ENCODE measurements at regions not wholly inside any gene's neighbourhood (a gene's known extent, or its start where the extent isn't known, plus 50 kb on each side); places are given as distances from the start of the nearest gene placed in this dataset.
A peak's percentile ranks its signal among the peaks of the same experiment; 100 is the strongest.
"Not testable (repeated sequence)": the region's sequence is repeated elsewhere in the genome, so short reads cannot be mapped to it uniquely, and the experiment has no call there.

- not testable (repeated sequence) for DNase-seq
Observed at GRCh38 chr2:38482710-38483109, 105.6 kb upstream of the ATL2 start.

GRCh38 chr2:38480617-38481016 lies 103.5 kb upstream of the ATL2 start:
- no peak for DNase-seq

GRCh38 chr2:38477006-38477405 lies 99.9 kb upstream of the ATL2 start:
- DNase-seq: no peak

GRCh38 chr2:38475567-38475881 lies 98.5 kb upstream of the ATL2 start:
- DNase-seq: no peak

GRCh38 chr2:38474715-38475566 lies 97.9 kb upstream of the ATL2 start:
- DNase-seq: no peak

GRCh38 chr2:38474021-38474456 lies 97.0 kb upstream of the ATL2 start:
- DNase-seq: no peak

- DNase-seq: no peak
Observed at GRCh38 chr2:38473333-38474005, 96.4 kb upstream of the ATL2 start.

GRCh38 chr2:38470115-38470514 lies 93.0 kb upstream of the ATL2 start:
- no peak for DNase-seq

- no peak for DNase-seq
Observed at GRCh38 chr2:38467768-38468455, 90.8 kb upstream of the ATL2 start.

GRCh38 chr2:38466876-38467767 lies 90.0 kb upstream of the ATL2 start:
- DNase-seq: no peak

- no peak for DNase-seq
Observed at GRCh38 chr2:38466409-38466808, 89.3 kb upstream of the ATL2 start.

- peak; percentile 57 for DNase-seq
Observed at GRCh38 chr2:38465789-38466127, 88.7 kb upstream of the ATL2 start.

GRCh38 chr2:38464971-38465788 lies 88.1 kb upstream of the ATL2 start:
- DNase-seq: no peak

- DNase-seq: no peak
Observed at GRCh38 chr2:38463752-38464151, 86.7 kb upstream of the ATL2 start.

- no peak for DNase-seq
Observed at GRCh38 chr2:38462121-38462661, 85.1 kb upstream of the ATL2 start.

- DNase-seq: no peak
Observed at GRCh38 chr2:38461470-38461869, 84.4 kb upstream of the ATL2 start.

- DNase-seq: no peak
Observed at GRCh38 chr2:38460313-38460712, 83.2 kb upstream of the ATL2 start.

GRCh38 chr2:38454081-38454480 lies 77.0 kb upstream of the ATL2 start:
- DNase-seq: no peak

GRCh38 chr2:38451778-38452177 lies 74.7 kb upstream of the ATL2 start:
- not testable (repeated sequence) for DNase-seq

- DNase-seq: no peak
Observed at GRCh38 chr2:38450509-38450908, 73.4 kb upstream of the ATL2 start.

- DNase-seq: no peak
Observed at GRCh38 chr2:38448692-38449410, 71.8 kb upstream of the ATL2 start.
